ENCODE measurements at regions not wholly inside any gene's neighbourhood (a gene's known extent, or its start where the extent isn't known, plus 50 kb on each side); places are given as distances from the start of the nearest gene placed in this dataset.

DNA sequence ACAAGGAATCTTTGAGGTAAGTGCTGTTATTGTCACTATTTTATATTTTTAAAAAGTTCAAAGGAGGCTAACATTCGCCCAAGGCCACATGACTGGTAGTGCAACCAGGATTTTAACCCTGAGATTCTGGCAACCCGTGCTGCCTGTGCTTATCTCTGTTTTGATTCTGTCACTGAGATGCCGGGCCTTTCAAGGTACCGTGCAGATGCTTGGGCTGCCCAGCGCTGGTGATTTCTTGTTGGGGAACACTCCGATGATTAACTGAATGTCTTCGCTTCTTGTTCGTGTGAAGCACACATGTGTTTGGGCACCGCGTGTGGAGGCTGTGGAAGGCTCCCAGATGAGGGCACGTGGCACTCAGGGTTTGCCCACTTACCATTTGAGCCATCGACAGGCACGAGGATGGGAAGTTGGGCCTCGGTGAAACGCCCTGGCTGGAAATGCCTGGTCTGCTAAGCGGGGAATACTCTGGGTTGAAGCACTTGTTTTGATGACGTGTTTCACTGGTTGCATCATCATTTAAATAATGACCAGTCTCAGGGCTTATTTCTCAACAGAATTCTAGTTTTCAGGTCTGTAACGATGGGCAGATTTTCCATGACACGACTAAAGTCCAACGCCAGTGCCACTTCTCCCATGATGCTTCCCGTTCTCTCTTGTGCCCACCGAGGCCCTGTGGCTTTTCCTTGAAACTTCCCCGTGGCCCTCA is 392.7 kb downstream of the FGF9 start:
- Histone ChIP-seq H3K27ac (ENCODE audit: low read depth in 1 of 2, low read length in 1 of 2) (no peak overlapping the region), H3K36me3 (ENCODE audit: control insufficient read depth in 2 of 2, insufficient read depth in 2 of 2, low read length in 1 of 2) (no peaks in the 10 kb centered on the region), H3K4me3 (ENCODE audit: low read length in 2 of 2) (no peak overlapping the region), H3K27me3 (ENCODE audit: control insufficient read depth in 2 of 2, insufficient read depth in 1 of 2, low read length in 1 of 2) (no peaks in the 10 kb centered on the region), H3K4me1 (ENCODE audit: control insufficient read depth in 2 of 2, insufficient read depth in 2 of 2, low read length in 2 of 2) (peaks cover 0 to 5% of the 10 kb centered on the region in 2 donors), H3K9me3 (ENCODE audit: control insufficient read depth in 2 of 2, insufficient read depth in 1 of 2, low read length in 1 of 2) (no peaks in the 10 kb centered on the region)
- DNase-seq (ENCODE audit: low read depth in 6 of 9, low spot score in 9 of 9), result no peak
- WGBS, result 97% methylated on average over 23 of the region's 23 CpGs

DNA sequence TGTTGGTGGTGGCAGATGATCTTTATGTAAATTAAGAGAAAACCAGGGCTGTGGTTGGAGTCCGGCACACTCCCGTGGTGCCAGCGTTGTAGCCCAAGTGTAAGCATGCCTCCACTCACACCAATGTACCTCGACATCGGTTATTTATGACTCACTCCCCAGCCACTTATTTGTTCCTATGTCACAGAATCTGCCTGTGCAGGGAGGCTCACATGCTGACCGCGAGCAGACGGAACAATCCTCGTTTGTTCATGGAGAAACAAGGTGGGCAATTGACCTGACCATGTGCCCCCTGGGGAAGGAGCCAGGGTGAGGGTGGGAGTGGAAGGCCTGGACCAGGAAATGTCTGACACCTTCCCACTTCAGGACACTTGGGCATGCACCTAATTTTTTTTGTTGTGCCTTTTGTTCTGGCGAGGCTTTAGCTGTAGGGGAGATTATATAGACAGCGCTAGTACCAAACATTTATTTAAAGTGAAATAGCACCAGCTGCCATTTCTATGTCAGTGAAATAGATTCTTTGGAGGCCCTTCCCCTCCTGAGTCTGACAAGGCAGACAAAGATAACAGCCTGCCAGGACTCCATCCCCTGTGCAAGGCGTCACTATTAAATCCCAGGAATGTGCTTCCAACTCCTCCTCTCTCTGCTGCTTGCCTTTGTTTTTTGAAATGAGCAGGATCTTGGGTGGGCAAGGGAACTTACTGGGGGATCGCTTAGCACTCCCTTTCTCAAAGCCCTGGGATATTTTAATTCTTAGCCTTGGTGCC is 394.2 kb downstream of the FGF9 start:
- no peak overlapping the region for H3K27ac ChIP-seq (ENCODE audit: low read depth in 1 of 2, low read length in 1 of 2)

GRCh38 chr13:22073718-22074117 is 402.8 kb downstream of the FGF9 start:
- no peaks in the 10 kb centered on the region for H3K36me3 ChIP-seq (ENCODE audit: control insufficient read depth in 2 of 2, insufficient read depth in 2 of 2, low read length in 1 of 2)
- no peaks in the 10 kb centered on the region for H3K9me3 ChIP-seq (ENCODE audit: control insufficient read depth in 2 of 2, insufficient read depth in 1 of 2, low read length in 1 of 2)
- no peaks in the 10 kb centered on the region for H3K27me3 ChIP-seq (ENCODE audit: control insufficient read depth in 2 of 2, insufficient read depth in 1 of 2, low read length in 1 of 2)
- DNase-seq (ENCODE audit: low read depth in 6 of 9, low spot score in 9 of 9), result no peak
- no peak overlapping the region for H3K27ac ChIP-seq (ENCODE audit: low read depth in 1 of 2, low read length in 1 of 2)
- no peaks in the 10 kb centered on the region for H3K4me1 ChIP-seq (ENCODE audit: control insufficient read depth in 2 of 2, insufficient read depth in 2 of 2, low read length in 2 of 2)
- no peak overlapping the region for H3K4me3 ChIP-seq (ENCODE audit: low read length in 2 of 2)
- WGBS, result 70% methylated on average over 5 of the region's 5 CpGs

More for the DNA sequence above, 394.2 kb downstream of the FGF9 start:
- no peak for DNase-seq (ENCODE audit: low read depth in 6 of 9, low spot score in 9 of 9)
- Histone ChIP-seq H3K4me3 (ENCODE audit: low read length in 2 of 2) (no peak overlapping the region), H3K9me3 (ENCODE audit: control insufficient read depth in 2 of 2, insufficient read depth in 1 of 2, low read length in 1 of 2) (no peaks in the 10 kb centered on the region), H3K36me3 (ENCODE audit: control insufficient read depth in 2 of 2, insufficient read depth in 2 of 2, low read length in 1 of 2) (no peaks in the 10 kb centered on the region), H3K4me1 (ENCODE audit: control insufficient read depth in 2 of 2, insufficient read depth in 2 of 2, low read length in 2 of 2) (peaks cover 0 to 5% of the 10 kb centered on the region in 2 donors), H3K27me3 (ENCODE audit: control insufficient read depth in 2 of 2, insufficient read depth in 1 of 2, low read length in 1 of 2) (no peaks in the 10 kb centered on the region)
- 93% methylated on average over 13 of the region's 13 CpGs for WGBS

GRCh38 chr13:22074403-22074802 is 403.5 kb downstream of the FGF9 start:
- H3K27me3 ChIP-seq (ENCODE audit: control insufficient read depth in 2 of 2, insufficient read depth in 1 of 2, low read length in 1 of 2), result no peaks in the 10 kb centered on the region
- H3K4me3 ChIP-seq (ENCODE audit: low read length in 2 of 2), result no peak overlapping the region
- H3K36me3 ChIP-seq (ENCODE audit: control insufficient read depth in 2 of 2, insufficient read depth in 2 of 2, low read length in 1 of 2), result no peaks in the 10 kb centered on the region
- no peak for DNase-seq (ENCODE audit: low read depth in 6 of 9, low spot score in 9 of 9)
- H3K27ac ChIP-seq (ENCODE audit: low read depth in 1 of 2, low read length in 1 of 2), result no peak overlapping the region
- H3K9me3 ChIP-seq (ENCODE audit: control insufficient read depth in 2 of 2, insufficient read depth in 1 of 2, low read length in 1 of 2), result no peaks in the 10 kb centered on the region
- H3K4me1 ChIP-seq (ENCODE audit: control insufficient read depth in 2 of 2, insufficient read depth in 2 of 2, low read length in 2 of 2), result no peaks in the 10 kb centered on the region

DNA sequence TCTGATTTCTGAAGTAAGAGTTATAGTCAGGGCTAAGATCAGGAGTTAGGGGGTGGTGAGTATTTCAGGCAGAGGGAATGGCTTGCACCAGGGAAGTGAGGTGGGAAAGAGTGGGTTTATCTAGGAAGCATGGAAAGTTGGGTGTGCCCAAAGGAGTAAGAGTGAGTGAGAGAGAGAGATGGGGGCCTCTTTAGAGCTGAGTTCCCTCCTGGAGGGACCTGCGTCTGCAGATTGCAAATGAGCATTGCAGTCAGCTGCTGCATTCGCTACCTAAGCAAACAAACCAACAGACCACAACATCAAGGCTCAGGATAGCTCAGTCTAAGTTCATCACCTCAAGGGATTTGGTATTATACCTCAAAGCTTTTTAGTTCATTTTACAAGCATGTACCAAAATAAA is 405.8 kb downstream of the FGF9 start:
- Histone ChIP-seq H3K9me3 (ENCODE audit: control insufficient read depth in 2 of 2, insufficient read depth in 1 of 2, low read length in 1 of 2) (no peaks in the 10 kb centered on the region), H3K27me3 (ENCODE audit: control insufficient read depth in 2 of 2, insufficient read depth in 1 of 2, low read length in 1 of 2) (no peaks in the 10 kb centered on the region), H3K27ac (ENCODE audit: low read depth in 1 of 2, low read length in 1 of 2) (no peak overlapping the region), H3K4me1 (ENCODE audit: control insufficient read depth in 2 of 2, insufficient read depth in 2 of 2, low read length in 2 of 2) (no peaks in the 10 kb centered on the region), H3K36me3 (ENCODE audit: control insufficient read depth in 2 of 2, insufficient read depth in 2 of 2, low read length in 1 of 2) (no peaks in the 10 kb centered on the region), H3K4me3 (ENCODE audit: low read length in 2 of 2) (no peak overlapping the region)
- WGBS, result 80% methylated on average over 2 of the region's 2 CpGs
- DNase-seq (ENCODE audit: low read depth in 6 of 9, low spot score in 9 of 9), result no peak

- H3K27me3 ChIP-seq (ENCODE audit: control insufficient read depth in 2 of 2, insufficient read depth in 1 of 2, low read length in 1 of 2), result no peaks in the 10 kb centered on the region
- no peak overlapping the region for H3K4me3 ChIP-seq (ENCODE audit: low read length in 2 of 2)
- DNase-seq (ENCODE audit: low read depth in 6 of 9, low spot score in 9 of 9), result no peak
- H3K36me3 ChIP-seq (ENCODE audit: control insufficient read depth in 2 of 2, insufficient read depth in 2 of 2, low read length in 1 of 2), result no peaks in the 10 kb centered on the region
- H3K4me1 ChIP-seq (ENCODE audit: control insufficient read depth in 2 of 2, insufficient read depth in 2 of 2, low read length in 2 of 2), result no peaks in the 10 kb centered on the region
- H3K9me3 ChIP-seq (ENCODE audit: control insufficient read depth in 2 of 2, insufficient read depth in 1 of 2, low read length in 1 of 2), result no peaks in the 10 kb centered on the region
- H3K27ac ChIP-seq (ENCODE audit: low read depth in 1 of 2, low read length in 1 of 2), result no peak overlapping the region
- WGBS, result 80% methylated on average over 3 of the region's 3 CpGs
These were observed 406.4 kb downstream of the FGF9 start for GRCh38 chr13:22077205-22077683.

- 66% methylated on average over 2 of the region's 2 CpGs for WGBS
- Histone ChIP-seq H3K9me3 (ENCODE audit: control insufficient read depth in 2 of 2, insufficient read depth in 1 of 2, low read length in 1 of 2) (no peaks in the 10 kb centered on the region), H3K4me3 (ENCODE audit: low read length in 2 of 2) (no peak overlapping the region), H3K27me3 (ENCODE audit: control insufficient read depth in 2 of 2, insufficient read depth in 1 of 2, low read length in 1 of 2) (no peaks in the 10 kb centered on the region), H3K27ac (ENCODE audit: low read depth in 1 of 2, low read length in 1 of 2) (no peak overlapping the region), H3K4me1 (ENCODE audit: control insufficient read depth in 2 of 2, insufficient read depth in 2 of 2, low read length in 2 of 2) (no peaks in the 10 kb centered on the region), H3K36me3 (ENCODE audit: control insufficient read depth in 2 of 2, insufficient read depth in 2 of 2, low read length in 1 of 2) (no peaks in the 10 kb centered on the region)
- DNase-seq (ENCODE audit: low read depth in 6 of 9, low spot score in 9 of 9), result no peak
These were observed 406.9 kb downstream of the FGF9 start for GRCh38 chr13:22077764-22078163.

DNA sequence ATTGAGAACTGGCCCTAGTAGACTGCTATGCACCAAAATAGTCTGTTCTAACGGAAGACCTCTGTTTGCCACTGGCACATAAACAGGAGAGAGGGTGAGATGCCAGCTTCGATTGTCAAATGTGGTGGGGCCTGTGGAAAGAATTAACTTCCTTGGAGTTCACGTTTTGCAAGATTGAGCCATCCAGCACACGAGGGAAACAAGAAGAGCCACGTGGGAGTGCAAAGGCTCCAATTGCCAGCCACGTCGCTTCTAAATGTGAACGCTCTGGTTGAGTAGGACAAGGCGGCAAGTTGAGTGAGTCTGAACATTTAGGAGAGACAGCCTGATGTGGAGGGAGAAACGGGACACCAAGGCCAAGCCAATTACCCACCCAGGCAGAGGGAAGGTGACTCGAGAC is 409.1 kb downstream of the FGF9 start:
- H3K4me3 ChIP-seq (ENCODE audit: low read length in 2 of 2), result no peak overlapping the region
- DNase-seq (ENCODE audit: low read depth in 6 of 9, low spot score in 9 of 9), result no peak
- H3K4me1 ChIP-seq (ENCODE audit: control insufficient read depth in 2 of 2, insufficient read depth in 2 of 2, low read length in 2 of 2), result no peaks in the 10 kb centered on the region
- no peak overlapping the region for H3K27ac ChIP-seq (ENCODE audit: low read depth in 1 of 2, low read length in 1 of 2)
- no peaks in the 10 kb centered on the region for H3K27me3 ChIP-seq (ENCODE audit: control insufficient read depth in 2 of 2, insufficient read depth in 1 of 2, low read length in 1 of 2)
- no peaks in the 10 kb centered on the region for H3K9me3 ChIP-seq (ENCODE audit: control insufficient read depth in 2 of 2, insufficient read depth in 1 of 2, low read length in 1 of 2)
- no peaks in the 10 kb centered on the region for H3K36me3 ChIP-seq (ENCODE audit: control insufficient read depth in 2 of 2, insufficient read depth in 2 of 2, low read length in 1 of 2)
- 88% methylated on average over 11 of the region's 11 CpGs for WGBS

DNA sequence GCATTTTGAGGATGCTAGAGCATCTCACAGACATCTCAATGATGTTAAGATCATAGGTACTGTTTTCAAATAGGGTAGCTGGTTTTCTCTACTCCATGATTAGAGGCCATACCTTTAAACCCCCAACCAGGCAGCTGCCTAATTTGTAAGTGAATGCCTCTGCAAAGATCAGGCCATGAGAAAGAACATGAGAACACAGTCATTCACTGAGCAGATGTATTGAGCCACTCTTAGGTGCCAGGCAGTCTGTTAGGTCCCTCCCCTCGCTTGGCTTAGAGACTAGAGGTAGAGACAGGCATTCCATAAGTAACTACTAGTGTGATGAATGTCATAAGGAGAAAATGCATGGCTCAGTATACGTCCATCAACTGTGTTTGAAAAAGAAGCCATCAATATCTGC is 410.0 kb downstream of the FGF9 start:
- no peak overlapping the region for H3K27ac ChIP-seq (ENCODE audit: low read depth in 1 of 2, low read length in 1 of 2)
- H3K9me3 ChIP-seq (ENCODE audit: control insufficient read depth in 2 of 2, insufficient read depth in 1 of 2, low read length in 1 of 2), result no peaks in the 10 kb centered on the region
- no peaks in the 10 kb centered on the region for H3K27me3 ChIP-seq (ENCODE audit: control insufficient read depth in 2 of 2, insufficient read depth in 1 of 2, low read length in 1 of 2)
- no peak for DNase-seq (ENCODE audit: low read depth in 6 of 9, low spot score in 9 of 9)
- no peaks in the 10 kb centered on the region for H3K4me1 ChIP-seq (ENCODE audit: control insufficient read depth in 2 of 2, insufficient read depth in 2 of 2, low read length in 2 of 2)
- no peak overlapping the region for H3K4me3 ChIP-seq (ENCODE audit: low read length in 2 of 2)
- 83% methylated on average over 2 of the region's 2 CpGs for WGBS
- H3K36me3 ChIP-seq (ENCODE audit: control insufficient read depth in 2 of 2, insufficient read depth in 2 of 2, low read length in 1 of 2), result no peaks in the 10 kb centered on the region
